ENCODE measurements at regions not wholly inside any gene's neighbourhood (a gene's known extent, or its start where the extent isn't known, plus 50 kb on each side); places are given as distances from the start of the nearest gene placed in this dataset.

- no peaks in the 10 kb centered on the region for H3K27me3 ChIP-seq (ENCODE audit: insufficient read depth, low read length)
- H3K9me3 ChIP-seq (ENCODE audit: low read depth, low read length), result peaks cover 2% of the 10 kb centered on the region
- DNase-seq (ENCODE audit: insufficient read length, low spot score, missing footprints), result no peak
- TF ChIP-seq, protein P1, sequence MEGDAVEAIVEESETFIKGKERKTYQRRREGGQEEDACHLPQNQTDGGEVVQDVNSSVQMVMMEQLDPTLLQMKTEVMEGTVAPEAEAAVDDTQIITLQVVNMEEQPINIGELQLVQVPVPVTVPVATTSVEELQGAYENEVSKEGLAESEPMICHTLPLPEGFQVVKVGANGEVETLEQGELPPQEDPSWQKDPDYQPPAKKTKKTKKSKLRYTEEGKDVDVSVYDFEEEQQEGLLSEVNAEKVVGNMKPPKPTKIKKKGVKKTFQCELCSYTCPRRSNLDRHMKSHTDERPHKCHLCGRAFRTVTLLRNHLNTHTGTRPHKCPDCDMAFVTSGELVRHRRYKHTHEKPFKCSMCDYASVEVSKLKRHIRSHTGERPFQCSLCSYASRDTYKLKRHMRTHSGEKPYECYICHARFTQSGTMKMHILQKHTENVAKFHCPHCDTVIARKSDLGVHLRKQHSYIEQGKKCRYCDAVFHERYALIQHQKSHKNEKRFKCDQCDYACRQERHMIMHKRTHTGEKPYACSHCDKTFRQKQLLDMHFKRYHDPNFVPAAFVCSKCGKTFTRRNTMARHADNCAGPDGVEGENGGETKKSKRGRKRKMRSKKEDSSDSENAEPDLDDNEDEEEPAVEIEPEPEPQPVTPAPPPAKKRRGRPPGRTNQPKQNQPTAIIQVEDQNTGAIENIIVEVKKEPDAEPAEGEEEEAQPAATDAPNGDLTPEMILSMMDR (IDR thresholded peaks at IDR 0.05; ENCODE audit: extremely low read depth, low read depth, low read length), result no peak
- no peak overlapping the region for H3K4me3 ChIP-seq (ENCODE audit: insufficient read depth, low read length)
- H2AFZ ChIP-seq (ENCODE audit: low read length), result no peak overlapping the region
- H4K20me1 ChIP-seq (ENCODE audit: insufficient read depth, low read length), result no peaks in the 10 kb centered on the region
- no peak overlapping the region for H3K27ac ChIP-seq (ENCODE audit: low read depth, low read length)
- no peaks in the 10 kb centered on the region for H3K79me2 ChIP-seq (ENCODE audit: insufficient read depth, low read length)
- no peaks in the 10 kb centered on the region for H3K36me3 ChIP-seq (ENCODE audit: insufficient read depth, low read length)
- no peaks in the 10 kb centered on the region for H3K4me1 ChIP-seq (ENCODE audit: insufficient read depth, low read length)
- no peak overlapping the region for H3K4me2 ChIP-seq (ENCODE audit: insufficient read depth, low read length)
Observed at GRCh38 chr1:239657291-239657690, 270.9 kb downstream of the CHRM3 start.

DNA sequence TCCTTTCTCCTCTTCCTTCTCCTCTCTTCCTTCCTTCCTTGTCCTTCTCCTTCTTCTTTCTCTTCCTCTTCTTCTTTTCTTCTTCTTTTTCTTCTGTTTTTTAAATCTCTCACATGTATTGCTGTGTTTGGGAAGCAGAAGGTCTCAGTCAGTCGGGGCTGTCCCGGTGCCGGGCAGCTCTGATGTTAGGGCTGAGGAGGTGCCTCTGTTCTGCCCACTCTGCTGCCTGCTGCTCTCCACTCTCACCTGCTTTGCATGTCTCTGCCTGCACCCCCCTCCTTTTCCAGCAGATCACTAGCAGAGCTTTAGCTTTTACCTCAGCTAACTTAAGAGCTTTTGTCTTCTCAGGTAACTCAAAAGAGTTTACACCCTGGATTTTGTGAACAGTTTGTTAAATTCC is 276.6 kb downstream of the CHRM3 start:
- Histone ChIP-seq H4K20me1 (ENCODE audit: insufficient read depth, low read length) (no peaks in the 10 kb centered on the region), H3K27me3 (ENCODE audit: insufficient read depth, low read length) (no peaks in the 10 kb centered on the region), H3K79me2 (ENCODE audit: insufficient read depth, low read length) (no peaks in the 10 kb centered on the region), H3K36me3 (ENCODE audit: insufficient read depth, low read length) (no peaks in the 10 kb centered on the region), H3K9me3 (ENCODE audit: low read depth, low read length) (no peaks in the 10 kb centered on the region), H3K27ac (ENCODE audit: low read depth, low read length) (no peak overlapping the region), H3K4me3 (ENCODE audit: insufficient read depth, low read length) (no peak overlapping the region), H3K4me2 (ENCODE audit: insufficient read depth, low read length) (no peak overlapping the region), H3K4me1 (ENCODE audit: insufficient read depth, low read length) (no peaks in the 10 kb centered on the region), H2AFZ (ENCODE audit: low read length) (no peak overlapping the region)
- peak; percentile 8 for DNase-seq (ENCODE audit: insufficient read length, low spot score, missing footprints)
- TF ChIP-seq, protein P1 (IDR thresholded peaks at IDR 0.05; ENCODE audit: extremely low read depth, low read depth, low read length), result no peak

GRCh38 chr1:239672256-239672655 is 285.9 kb downstream of the CHRM3 start:
- Histone ChIP-seq H3K36me3 (ENCODE audit: insufficient read depth, low read length) (no peaks in the 10 kb centered on the region), H3K9me3 (ENCODE audit: low read depth, low read length) (no peaks in the 10 kb centered on the region), H3K27ac (ENCODE audit: low read depth, low read length) (no peak overlapping the region), H3K4me3 (ENCODE audit: insufficient read depth, low read length) (no peak overlapping the region), H3K27me3 (ENCODE audit: insufficient read depth, low read length) (no peaks in the 10 kb centered on the region), H2AFZ (ENCODE audit: low read length) (no peak overlapping the region), H3K79me2 (ENCODE audit: insufficient read depth, low read length) (no peaks in the 10 kb centered on the region), H4K20me1 (ENCODE audit: insufficient read depth, low read length) (no peaks in the 10 kb centered on the region), H3K4me2 (ENCODE audit: insufficient read depth, low read length) (no peak overlapping the region), H3K4me1 (ENCODE audit: insufficient read depth, low read length) (no peaks in the 10 kb centered on the region)
- no peak for DNase-seq (ENCODE audit: insufficient read length, low spot score, missing footprints)
- TF ChIP-seq, protein P1 (IDR thresholded peaks at IDR 0.05; ENCODE audit: extremely low read depth, low read depth, low read length), result no peak

DNA sequence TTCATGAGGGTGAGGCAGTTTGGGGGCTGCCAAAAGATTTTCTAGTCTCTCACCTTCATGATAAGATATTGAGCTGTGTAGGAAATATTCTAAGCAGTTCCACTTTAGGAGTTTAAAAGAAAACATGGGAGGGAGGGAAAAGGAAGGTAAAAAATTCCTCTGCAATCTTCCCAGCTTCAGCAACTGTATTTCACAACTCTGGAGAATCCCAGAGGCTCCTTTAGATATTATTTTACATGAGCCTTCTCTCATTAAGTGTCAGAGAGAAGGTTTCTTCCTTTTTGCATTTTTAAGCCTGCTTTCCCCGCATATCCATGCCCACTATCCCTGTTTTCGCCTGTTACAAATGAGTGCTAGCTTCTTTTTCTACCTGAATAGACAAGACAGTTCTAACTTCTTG is 289.4 kb downstream of the CHRM3 start:
- TF ChIP-seq, protein P1 (IDR thresholded peaks at IDR 0.05; ENCODE audit: extremely low read depth, low read depth, low read length), result no peak

More for the DNA sequence above, 289.4 kb downstream of the CHRM3 start:
- Histone ChIP-seq H3K27me3 (ENCODE audit: insufficient read depth, low read length) (no peaks in the 10 kb centered on the region), H3K79me2 (ENCODE audit: insufficient read depth, low read length) (no peaks in the 10 kb centered on the region), H3K36me3 (ENCODE audit: insufficient read depth, low read length) (no peaks in the 10 kb centered on the region), H4K20me1 (ENCODE audit: insufficient read depth, low read length) (no peaks in the 10 kb centered on the region), H3K27ac (ENCODE audit: low read depth, low read length) (no peak overlapping the region), H3K4me3 (ENCODE audit: insufficient read depth, low read length) (no peak overlapping the region), H3K4me1 (ENCODE audit: insufficient read depth, low read length) (no peaks in the 10 kb centered on the region), H3K9me3 (ENCODE audit: low read depth, low read length) (no peaks in the 10 kb centered on the region), H3K4me2 (ENCODE audit: insufficient read depth, low read length) (no peak overlapping the region), H2AFZ (ENCODE audit: low read length) (no peak overlapping the region)
- DNase-seq (ENCODE audit: insufficient read length, low spot score, missing footprints), result no peak

Data from osteoblast (primary cell).